Adrenal gland (tissue), 5 donors: ENCODE measurements at regions not wholly inside any gene's neighbourhood (a gene's known extent, or its start where the extent isn't known, plus 50 kb on each side); places are given as distances from the start of the nearest gene placed in this dataset.

Source experiments
- POLR2A ChIP-seq, 2 donors: fragments of 450-650 bp; IDR thresholded peaks; one replicate each; pipeline ENCODE4 v1.6.1; 2017; ENCODE audit warnings: antibody characterized with exemption in 2 of 2, mild to moderate bottlenecking in 2 of 2, moderate library complexity in 1 of 2
- TF ChIP-seq, protein P1 (sequence below), 6 experiments: fragments of 450-650 bp in 4 of 6; fragments of 200-600 bp in 2 of 6; sonication (generic) in 1 of 6; IDR thresholded peaks; 1 replicate in 5 of 6; 2 replicates in 1 of 6; pipeline versions ENCODE4 v1.5.1 to v1.8.0; 2016 to 2021; ENCODE audit warnings: antibody characterized with exemption in 6 of 6, mild to moderate bottlenecking in 2 of 6, moderate library complexity in 1 of 6
- donor health status: DM: no; HTN: no; CAD: no.

DNA sequence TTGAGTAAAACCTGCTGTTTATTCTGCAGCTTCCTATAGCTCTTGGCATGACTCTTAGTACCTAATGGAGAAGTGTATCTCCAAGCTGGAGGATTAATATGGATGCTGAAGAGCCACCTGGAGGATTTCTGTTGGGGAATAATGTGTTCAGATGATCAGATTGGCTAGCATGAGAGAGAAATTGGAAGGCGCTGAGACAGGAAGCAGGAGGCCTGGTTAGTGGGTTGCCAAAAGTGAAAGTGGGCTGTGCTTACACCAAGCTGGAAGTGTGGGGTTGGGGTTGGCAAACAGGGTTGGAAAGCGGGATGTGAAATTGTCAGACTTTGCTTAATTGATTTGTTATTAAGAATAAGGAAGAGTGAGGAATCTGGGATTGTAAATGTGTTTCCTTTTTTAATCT is 111.8 kb upstream of the PLPP4 start:
- TF ChIP-seq, protein P1, sequence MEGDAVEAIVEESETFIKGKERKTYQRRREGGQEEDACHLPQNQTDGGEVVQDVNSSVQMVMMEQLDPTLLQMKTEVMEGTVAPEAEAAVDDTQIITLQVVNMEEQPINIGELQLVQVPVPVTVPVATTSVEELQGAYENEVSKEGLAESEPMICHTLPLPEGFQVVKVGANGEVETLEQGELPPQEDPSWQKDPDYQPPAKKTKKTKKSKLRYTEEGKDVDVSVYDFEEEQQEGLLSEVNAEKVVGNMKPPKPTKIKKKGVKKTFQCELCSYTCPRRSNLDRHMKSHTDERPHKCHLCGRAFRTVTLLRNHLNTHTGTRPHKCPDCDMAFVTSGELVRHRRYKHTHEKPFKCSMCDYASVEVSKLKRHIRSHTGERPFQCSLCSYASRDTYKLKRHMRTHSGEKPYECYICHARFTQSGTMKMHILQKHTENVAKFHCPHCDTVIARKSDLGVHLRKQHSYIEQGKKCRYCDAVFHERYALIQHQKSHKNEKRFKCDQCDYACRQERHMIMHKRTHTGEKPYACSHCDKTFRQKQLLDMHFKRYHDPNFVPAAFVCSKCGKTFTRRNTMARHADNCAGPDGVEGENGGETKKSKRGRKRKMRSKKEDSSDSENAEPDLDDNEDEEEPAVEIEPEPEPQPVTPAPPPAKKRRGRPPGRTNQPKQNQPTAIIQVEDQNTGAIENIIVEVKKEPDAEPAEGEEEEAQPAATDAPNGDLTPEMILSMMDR (IDR thresholded peaks at IDR 0.05) = no peak
- TF ChIP-seq POLR2A (IDR thresholded peaks at IDR 0.05) = no peak
